ENCODE measurements at regions not wholly inside any gene's neighbourhood (a gene's known extent, or its start where the extent isn't known, plus 50 kb on each side); places are given as distances from the start of the nearest gene placed in this dataset.

GRCh38 chr7:155953781-155954549, 141.7 kb upstream of the SHH start:
- TF ChIP-seq CTCF (IDR thresholded peaks at IDR 0.05 in 4 of 5, conservative IDR thresholded peaks at IDR 0.05 in 1 of 5) (no peak), POLR2A (IDR thresholded peaks at IDR 0.05) (no peak)

Data from gastrocnemius medialis (tissue), 4 donors.